MM.1S (cell line): ENCODE measurements at regions not wholly inside any gene's neighbourhood (a gene's known extent, or its start where the extent isn't known, plus 50 kb on each side); places are given as distances from the start of the nearest gene placed in this dataset.

Experiments used
- DNase-seq: peaks from one replicate; pipeline ENCODE4 v3.0.0-alpha.2; 2015
- H2AFZ ChIP-seq: fragments of 300-600 bp; sonication (generic); 2 replicates; pipeline ENCODE4 v1.6.0; 2016; ENCODE audit warnings: antibody characterized with exemption, low read length
- H3F3A ChIP-seq: fragments of 300-600 bp; sonication (generic); 2 replicates; pipeline ENCODE4 v1.6.1; 2016; ENCODE audit warnings: mild to moderate bottlenecking, antibody characterized with exemption, low read length, moderate library complexity, mixed read lengths; ENCODE audit not compliant: insufficient read depth
- H3K27ac ChIP-seq: fragments of 300-600 bp; sonication (generic); 2 replicates; pipeline ENCODE4 v1.5.1; 2016; ENCODE audit warnings: mild to moderate bottlenecking, low read length
- H3K27me3 ChIP-seq: fragments of 300-600 bp; sonication (generic); replicated peaks from 2 replicates; pipeline ENCODE4 v1.6.0; 2016; ENCODE audit warnings: low read length; ENCODE audit not compliant: insufficient read depth
- H3K36me3 ChIP-seq: fragments of 300-600 bp; sonication (generic); replicated peaks from 2 replicates; pipeline ENCODE4 v1.6.1; 2016; ENCODE audit warnings: mild to moderate bottlenecking, low read length, mixed read lengths; ENCODE audit not compliant: insufficient read depth
- H3K4me1 ChIP-seq: fragments of 300-600 bp; sonication (generic); 2 replicates; pipeline ENCODE4 v1.6.1; 2016; ENCODE audit warnings: low read length, mixed read lengths
- H3K4me2 ChIP-seq: fragments of 300-600 bp; sonication (generic); 2 replicates; pipeline ENCODE4 v1.6.0; 2016; ENCODE audit warnings: low read depth, low read length
- H3K4me3 ChIP-seq: fragments of 300-600 bp; sonication (generic); 2 replicates; pipeline ENCODE4 v1.5.1; 2016; ENCODE audit warnings: low read length, mixed read lengths
- H3K79me2 ChIP-seq: fragments of 300-600 bp; sonication (generic); 2 replicates; pipeline ENCODE4 v1.6.1; 2016; ENCODE audit warnings: mixed run types, low read length, mixed read lengths
- H3K9ac ChIP-seq: fragments of 300-600 bp; sonication (generic); 2 replicates; pipeline ENCODE4 v1.6.1; 2016; ENCODE audit warnings: low read length, mixed read lengths
- H3K9me2 ChIP-seq: fragments of 300-600 bp; sonication (generic); replicated peaks from 2 replicates; pipeline ENCODE4 v1.6.1; 2016; ENCODE audit warnings: mild to moderate bottlenecking, low read length, mixed read lengths; ENCODE audit not compliant: insufficient read depth
- H3K9me3 ChIP-seq: fragments of 300-600 bp; sonication (generic); replicated peaks from 2 replicates; pipeline ENCODE4 v1.6.1; 2016; ENCODE audit warnings: mild to moderate bottlenecking, low read length, mixed read lengths; ENCODE audit not compliant: insufficient read depth
- H4K20me1 ChIP-seq: fragments of 300-600 bp; sonication (generic); 2 replicates; pipeline ENCODE4 v1.6.1; 2016; ENCODE audit warnings: mild to moderate bottlenecking, low read length, moderate library complexity, mixed read lengths; ENCODE audit not compliant: insufficient read depth
- CTCF ChIP-seq: fragments of 300-600 bp; sonication (generic); IDR thresholded peaks from 2 replicates; pipeline ENCODE4 v1.5.1; 2016; ENCODE audit warnings: antibody characterized with exemption, low read length, mixed read lengths
- EZH2 ChIP-seq: fragments of 300-600 bp; sonication (generic); optimal IDR thresholded peaks from 2 replicates; pipeline ENCODE3; 2017; ENCODE audit warnings: low read depth, mild to moderate bottlenecking, antibody characterized with exemption, low read length, mixed read lengths
- EZH2phosphoT487 ChIP-seq: fragments of 300-600 bp; sonication (generic); IDR thresholded peaks from 2 replicates; pipeline ENCODE4 v1.6.1; 2018; ENCODE audit warnings: antibody characterized with exemption, low read length

GRCh38 chr1:71156590-71156989 lies 75.8 kb upstream of the ZRANB2 start:
- H3K4me3 ChIP-seq = no peak overlapping the region
- DNase-seq = no peak
- no peak overlapping the region for H3K9ac ChIP-seq
- H3K27ac ChIP-seq = no peak overlapping the region
- H3K27me3 ChIP-seq = no peaks in the 10 kb centered on the region
- no peak overlapping the region for H2AFZ ChIP-seq
- H3F3A ChIP-seq = no peaks in the 10 kb centered on the region
- no peaks in the 10 kb centered on the region for H4K20me1 ChIP-seq
- H3K4me2 ChIP-seq = no peak overlapping the region
- H3K9me3 ChIP-seq = no peaks in the 10 kb centered on the region
- no peak for TF ChIP-seq EZH2
- no peak for TF ChIP-seq CTCF
- no peak for TF ChIP-seq EZH2phosphoT487
- H3K9me2 ChIP-seq = no peaks in the 10 kb centered on the region
- H3K4me1 ChIP-seq = no peaks in the 10 kb centered on the region
- H3K79me2 ChIP-seq = no peaks in the 10 kb centered on the region
- no peaks in the 10 kb centered on the region for H3K36me3 ChIP-seq

- Histone ChIP-seq H3K4me3 (no peak overlapping the region), H3K9ac (no peak overlapping the region), H3K27me3 (no peaks in the 10 kb centered on the region), H4K20me1 (no peaks in the 10 kb centered on the region), H3K9me3 (no peaks in the 10 kb centered on the region), H3F3A (no peaks in the 10 kb centered on the region), H2AFZ (no peak overlapping the region), H3K4me1 (no peaks in the 10 kb centered on the region), H3K79me2 (no peaks in the 10 kb centered on the region), H3K4me2 (no peak overlapping the region), H3K27ac (no peak overlapping the region), H3K9me2 (no peaks in the 10 kb centered on the region), H3K36me3 (no peaks in the 10 kb centered on the region)
- DNase-seq = no peak
- no peak for TF ChIP-seq EZH2
- TF ChIP-seq CTCF = no peak
- no peak for TF ChIP-seq EZH2phosphoT487
Observed at GRCh38 chr1:71154429-71154828, 73.6 kb upstream of the ZRANB2 start.

- TF ChIP-seq EZH2phosphoT487 (no peak), EZH2 (no peak), CTCF (no peak)
- Histone ChIP-seq H3K9me3 (no peaks in the 10 kb centered on the region), H4K20me1 (no peaks in the 10 kb centered on the region), H3K27me3 (no peaks in the 10 kb centered on the region), H2AFZ (no peak overlapping the region), H3K9ac (no peak overlapping the region), H3K79me2 (no peaks in the 10 kb centered on the region), H3K27ac (no peak overlapping the region), H3F3A (no peaks in the 10 kb centered on the region), H3K4me2 (no peak overlapping the region), H3K9me2 (no peaks in the 10 kb centered on the region), H3K4me3 (no peak overlapping the region), H3K4me1 (no peaks in the 10 kb centered on the region), H3K36me3 (no peaks in the 10 kb centered on the region)
- no peak for DNase-seq
Observed at GRCh38 chr1:71153826-71154225, 73.0 kb upstream of the ZRANB2 start.
